GM12878 (cell line): ENCODE measurements at regions not wholly inside any gene's neighbourhood (a gene's known extent, or its start where the extent isn't known, plus 50 kb on each side); places are given as distances from the start of the nearest gene placed in this dataset.

Experiments used
- ATAC-seq: fragments of 200-7000 bp; cut with Tn5 transposase; 3 replicates; pipeline ENCODE4 v1.9.1; 2020; ENCODE audit warnings: mild to moderate bottlenecking, moderate library complexity
- BruUV-seq: library from RNA; stranded (reverse); fragments of 400-500 nt; replicated peaks from 2 replicates; lab custom pipeline; 2021; lab: Mats Ljungman, UMichigan
- CTCF ChIA-PET: fragments of 300-600 bp; sonication (Branson Sonifier 250); formaldehyde crosslinking; extraction: SDS; loops from one replicate; lab custom pipeline; 2021; ENCODE audit warnings: inconsistent platforms; lab: Yijun Ruan, JAX
- POLR2A ChIA-PET: fragments of 350-600 bp; formaldehyde crosslinking; extraction: SDS; loops from one replicate; lab custom pipeline; 2021; ENCODE audit warnings: inconsistent platforms; lab: Charles Lee
- RAD21 ChIA-PET: fragments of 300-600 bp; sonication (Branson Sonifier 250); formaldehyde crosslinking; loops from one replicate; lab custom pipeline; 2023; ENCODE audit warnings: antibody characterized with exemption; ENCODE audit not compliant: unreplicated experiment; lab: Charles Lee
- SMC1A ChIA-PET: fragments of 300-600 bp; sonication (Branson Sonifier 250); formaldehyde crosslinking; loops from one replicate; lab custom pipeline; 2023; ENCODE audit not compliant: unreplicated experiment, uncharacterized antibody; lab: Charles Lee
- DNase-seq: peaks from one replicate; pipeline ENCODE4 v3.0.0-alpha.2; 2011; ENCODE audit warnings: low read depth, low spot score
- FAIRE-seq: peaks from 3 replicates; lab custom pipeline; 2011; peaks lifted over from hg19 to GRCh38; lab: Jason Lieb, UNC
- H2AFZ ChIP-seq: 2 replicates; pipeline ENCODE4 v1.6.0; 2011; ENCODE audit warnings: low read depth, low read length, control low read depth; ENCODE audit not compliant: control insufficient read depth
- H3K27ac ChIP-seq: 2 replicates; pipeline ENCODE4 v1.5.1; 2011; ENCODE audit warnings: control low read depth; ENCODE audit not compliant: control insufficient read depth, insufficient read depth
- H3K27me3 ChIP-seq, 2 experiments: replicated peaks in 1 of 2; 2 replicates each; pipeline versions ENCODE4 v1.6.0 to v1.6.1; 2011; ENCODE audit warnings: low read length in 1 of 2; ENCODE audit not compliant: control insufficient read depth in 2 of 2, insufficient read depth in 2 of 2
- H3K36me3 ChIP-seq, 2 experiments: 2 replicates each; pipeline ENCODE4 v1.5.1; 2011; ENCODE audit warnings: low read length in 1 of 2; ENCODE audit not compliant: control insufficient read depth in 2 of 2, insufficient read depth in 2 of 2
- H3K4me1 ChIP-seq: 2 replicates; pipeline ENCODE4 v1.6.1; 2011; ENCODE audit warnings: mild to moderate bottlenecking, low read length, moderate library complexity, mixed read lengths; ENCODE audit not compliant: control insufficient read depth, insufficient read depth
- H3K4me2 ChIP-seq: 2 replicates; pipeline ENCODE4 v1.6.0; 2011; ENCODE audit warnings: control low read depth; ENCODE audit not compliant: control insufficient read depth, insufficient read depth
- H3K4me3 ChIP-seq: fragments of 200-600 bp; sonication (generic); 2 replicates; pipeline ENCODE4 v1.5.1; 2016
- H3K79me2 ChIP-seq: 2 replicates; pipeline ENCODE4 v1.6.0; 2011; ENCODE audit warnings: low read length; ENCODE audit not compliant: control insufficient read depth, insufficient read depth
- H3K9ac ChIP-seq: 2 replicates; pipeline ENCODE4 v1.8.0; 2011; ENCODE audit warnings: low read length, control low read depth, mixed read lengths; ENCODE audit not compliant: control insufficient read depth, insufficient read depth
- H3K9me3 ChIP-seq: replicated peaks from 3 replicates; pipeline ENCODE4 v1.5.1; 2011; ENCODE audit warnings: mild to moderate bottlenecking, low read length; ENCODE audit not compliant: control insufficient read depth, insufficient read depth
- H4K20me1 ChIP-seq: 2 replicates; pipeline ENCODE4 v1.6.0; 2011; ENCODE audit not compliant: control insufficient read depth, insufficient read depth
- ATF3 ChIP-seq: IDR thresholded peaks from 2 replicates; pipeline ENCODE4 v1.6.1; 2011; ENCODE audit warnings: low read depth, mild to moderate bottlenecking, low read length, moderate library complexity, borderline replicate concordance; ENCODE audit errors: extremely low read depth
- ATF7 ChIP-seq: fragments of 450-650 bp; IDR thresholded peaks from 2 replicates; pipeline ENCODE4 v1.6.1; 2016; ENCODE audit warnings: low read depth, mild to moderate bottlenecking
- EED ChIP-seq: sonication (generic); IDR thresholded peaks from 2 replicates; pipeline ENCODE4 v1.6.1; 2016; ENCODE audit warnings: antibody characterized with exemption, low read depth
- ESRRA ChIP-seq: IDR thresholded peaks from 2 replicates; pipeline ENCODE4 v1.6.1; 2012; ENCODE audit warnings: mild to moderate bottlenecking, low read length, improper control_type of control experiment
- GABPA ChIP-seq: IDR thresholded peaks from 2 replicates; pipeline ENCODE4 v1.6.1; 2014; ENCODE audit warnings: antibody characterized with exemption, low read depth, mild to moderate bottlenecking, inconsistent platforms
- IRF4 ChIP-seq: IDR thresholded peaks from 2 replicates; pipeline ENCODE4 v1.6.1; 2011; ENCODE audit warnings: low read depth, low read length
- MEF2B ChIP-seq: fragments of 450-650 bp; IDR thresholded peaks from 2 replicates; pipeline ENCODE4 v1.6.1; 2018; ENCODE audit warnings: mild to moderate bottlenecking, moderate library complexity; ENCODE audit not compliant: partially characterized antibody, poor library complexity, severe bottlenecking
- PAX8 ChIP-seq: fragments of 450-650 bp; IDR thresholded peaks from 2 replicates; pipeline ENCODE4 v1.6.1; 2017; ENCODE audit warnings: mild to moderate bottlenecking, moderate library complexity
- RELB ChIP-seq: fragments of 450-650 bp; IDR thresholded peaks from 2 replicates; pipeline ENCODE4 v1.6.1; 2017; ENCODE audit warnings: low read depth, mild to moderate bottlenecking, moderate library complexity
- RFX5 ChIP-seq: IDR thresholded peaks from 2 replicates; pipeline ENCODE4 v1.6.1; 2011; ENCODE audit warnings: low read depth, low read length, improper control_type of control experiment
- TBL1XR1 ChIP-seq: IDR thresholded peaks from 2 replicates; pipeline ENCODE4 v1.6.1; 2012; ENCODE audit warnings: low read depth, low read length, improper control_type of control experiment
- ZNF592 ChIP-seq: fragments of 450-650 bp; IDR thresholded peaks from 2 replicates; pipeline ENCODE4 v1.6.1; 2017; ENCODE audit warnings: mild to moderate bottlenecking, moderate library complexity
- WGBS: methylation state at CpG from one replicate; pipeline ENCODE4 v1.1.6; 2016; ENCODE audit warnings: low lambda C conversion rate; ENCODE audit not compliant: insufficient replicate concordance, insufficient coverage; ENCODE audit errors: missing lambda C conversion rate; 5-methylcytosine and 5-hydroxymethylcytosine counted together
- in situ Hi-C: fragments of 300-500 bp; cut with MboI; formaldehyde crosslinking; loops from 9 replicates; pipeline ENCODE4 v1.14.3; 2018; ENCODE audit warnings: mixed read lengths
- intact Hi-C: fragments of 100-400 bp; cut with micrococcal nuclease; formaldehyde crosslinking; loops from one replicate; pipeline ENCODE4 v1.14.2; 2022; ENCODE audit not compliant: unreplicated experiment

- H3K4me2 ChIP-seq: no peak overlapping the region
- H4K20me1 ChIP-seq: no peaks in the 10 kb centered on the region
- no peaks in the 10 kb centered on the region for H3K27me3 ChIP-seq
- SMC1A ChIA-PET: interaction anchor here (1.4 kb wide), 1 partner anchor 15 kb away, joined by 3 read pairs; no protein-coding TSS in a partner anchor
- H3K4me3 ChIP-seq: no peak overlapping the region
- H3K9ac ChIP-seq: no peak overlapping the region
- ATAC-seq: no peak
- H3K4me1 ChIP-seq: no peaks in the 10 kb centered on the region
- TF ChIP-seq PAX8 (no peak), ESRRA (no peak), ATF7 (no peak), RELB (no peak), EED (no peak), IRF4 (no peak), GABPA (no peak), TBL1XR1 (no peak), RFX5 (no peak), MEF2B (no peak), ZNF592 (no peak), ATF3 (no peak)
- TF ChIP-seq, all 136 proteins: peak for 0
- in situ Hi-C loops: no loop called here
- WGBS: 40% methylated on average over 1 of the region's 1 CpG
- POLR2A ChIA-PET: interaction anchor here (0.6 to 1.7 kb wide), 2 partner anchors 12 to 181 kb away, joined by 4 read pairs; no protein-coding TSS in a partner anchor
- FAIRE-seq: no peak
- intact Hi-C loops: no loop called here
- no TSS peak for BruUV-seq
- Histone ChIP-seq H2AFZ (no peak overlapping the region), H3K79me2 (no peaks in the 10 kb centered on the region), H3K27ac (no peak overlapping the region), H3K36me3 (no peaks in the 10 kb centered on the region), H3K9me3 (no peaks in the 10 kb centered on the region; the same call in 2 of the 3 replicates)
- RAD21 ChIA-PET: no interaction called here
- CTCF ChIA-PET: interaction anchor here (0.6 to 5.2 kb wide), 7 partner anchors 12 to 295 kb away, joined by 3 to 31 read pairs (median 3); no protein-coding TSS in a partner anchor
- no peak for DNase-seq
Observed at GRCh38 chr11:31936312-31936711, 125.2 kb upstream of the PAX6 start.
